HepG2 (cell line): ENCODE measurements at regions not wholly inside any gene's neighbourhood (a gene's known extent, or its start where the extent isn't known, plus 50 kb on each side); places are given as distances from the start of the nearest gene placed in this dataset.

Experiments
- ATAC-seq: fragments of 200-7000 bp; cut with Tn5 transposase; 3 replicates; pipeline ENCODE4 v1.9.1; 2020; ENCODE audit warnings: mild to moderate bottlenecking, moderate library complexity
- BruUV-seq: library from RNA; stranded (reverse); fragments of 400-500 nt; replicated peaks from 2 replicates; lab custom pipeline; 2021; lab: Mats Ljungman, UMichigan
- CTCF ChIA-PET: fragments of 300-600 bp; formaldehyde crosslinking; extraction: SDS; loops from one replicate; lab custom pipeline; 2021; ENCODE audit warnings: low total read pairs, inconsistent platforms, low intra/inter-chr PET ratio; lab: Yijun Ruan, JAX
- POLR2A ChIA-PET: fragments of 350-600 bp; sonication (Branson Sonifier 250); formaldehyde crosslinking; loops from one replicate; lab custom pipeline; 2020; ENCODE audit warnings: antibody characterized with exemption, inconsistent platforms; lab: Yijun Ruan, JAX
- DNase-seq: peaks from one replicate; pipeline ENCODE4 v3.0.0-alpha.2; 2015; ENCODE audit warnings: low spot score
- FAIRE-seq: peaks from 3 replicates; lab custom pipeline; 2011; peaks lifted over from hg19 to GRCh38; lab: Jason Lieb, UNC
- H2AFZ ChIP-seq: one replicate; pipeline ENCODE4 v1.6.1; 2011; ENCODE audit warnings: low read length, inconsistent platforms
- H3K27ac ChIP-seq: fragments of 300-600 bp; 3 replicates; pipeline ENCODE4 v1.8.0; 2011; ENCODE audit warnings: mixed run types, mild to moderate bottlenecking, mixed read lengths, low read length, inconsistent platforms; ENCODE audit not compliant: insufficient read depth; ENCODE audit errors: extremely low read length
- H3K27me3 ChIP-seq, 2 experiments: fragments of 200-600 bp in 1 of 2; 2 replicates in 1 of 2; 3 replicates in 1 of 2; pipeline versions ENCODE4 v1.6.0 to v1.8.0; 2011; ENCODE audit warnings: low read length in 2 of 2, mild to moderate bottlenecking in 2 of 2, moderate library complexity in 2 of 2, inconsistent platforms in 1 of 2; ENCODE audit not compliant: insufficient read depth in 2 of 2, control insufficient read depth in 1 of 2
- H3K36me3 ChIP-seq, 2 experiments: fragments of 200-600 bp in 1 of 2; replicated peaks in 1 of 2; 2 replicates in 1 of 2; 3 replicates in 1 of 2; pipeline versions ENCODE4 v1.5.1 to v1.8.0; 2011; ENCODE audit warnings: low read length in 2 of 2, inconsistent platforms in 1 of 2; ENCODE audit not compliant: insufficient read depth in 2 of 2, control insufficient read depth in 1 of 2
- H3K4me1 ChIP-seq: 2 replicates; pipeline ENCODE4 v1.5.1; 2012; ENCODE audit warnings: low read length, inconsistent platforms; ENCODE audit not compliant: insufficient read depth
- H3K4me2 ChIP-seq: 2 replicates; pipeline ENCODE4 v1.6.0; 2011; ENCODE audit warnings: low read depth, low read length, inconsistent platforms
- H3K4me3 ChIP-seq, 3 experiments: fragments of 200-600 bp in 1 of 3; sonication (generic), shearing (Covaris generic) in 1 of 3; replicated peaks in 1 of 3; 2 replicates each; pipeline ENCODE4 v1.5.1; 2011 to 2016; ENCODE audit warnings: low read length in 3 of 3, inconsistent platforms in 2 of 3, low read depth in 2 of 3, mild to moderate bottlenecking in 2 of 3, control low read depth in 1 of 3, mixed read lengths in 1 of 3; ENCODE audit not compliant: insufficient read depth in 1 of 3
- H3K79me2 ChIP-seq: one replicate; pipeline ENCODE4 v1.6.1; 2011; ENCODE audit warnings: low read length, inconsistent platforms; ENCODE audit not compliant: insufficient read depth
- H3K9ac ChIP-seq: 2 replicates; pipeline ENCODE4 v1.6.0; 2011; ENCODE audit warnings: mild to moderate bottlenecking, low read depth, low read length, inconsistent platforms; ENCODE audit not compliant: insufficient read depth
- H3K9me3 ChIP-seq: 2 replicates; pipeline ENCODE4 v1.5.1; 2012; ENCODE audit warnings: mild to moderate bottlenecking, low read length
- H4K20me1 ChIP-seq: 2 replicates; pipeline ENCODE4 v1.6.0; 2011; ENCODE audit warnings: inconsistent platforms, mild to moderate bottlenecking, low read length, moderate library complexity; ENCODE audit not compliant: insufficient read depth
- CBX1 ChIP-seq: IDR thresholded peaks from one replicate; pipeline ENCODE4 v1.6.1; 2016; ENCODE audit warnings: antibody characterized with exemption, low read depth
- ETV5 ChIP-seq: IDR thresholded peaks from 2 replicates; pipeline ENCODE4 v1.6.1; 2018; ENCODE audit warnings: missing biosample characterization, missing genetic modification reagents, inconsistent platforms, borderline replicate concordance
- NFYC ChIP-seq: IDR thresholded peaks from 2 replicates; pipeline ENCODE4 v1.6.1; 2016; ENCODE audit warnings: missing genetic modification reagents, missing compliant biosample characterization
- PBX2 ChIP-seq: IDR thresholded peaks from 2 replicates; pipeline ENCODE4 v1.6.1; 2016; ENCODE audit warnings: control low read depth
- STAT5B ChIP-seq: sonication (generic); formaldehyde crosslinking; IDR thresholded peaks from 2 replicates; pipeline ENCODE4 v1.4.0; 2020; ENCODE audit warnings: missing genetic modification reagents
- TBL1XR1 ChIP-seq: fragments of 150-350 bp; IDR thresholded peaks from 2 replicates; pipeline ENCODE4 v1.6.1; 2014; ENCODE audit warnings: borderline replicate concordance, low read length; ENCODE audit not compliant: partially characterized antibody
- ZBTB37 ChIP-seq: sonication (generic); formaldehyde crosslinking; IDR thresholded peaks from 2 replicates; pipeline ENCODE4 v1.4.0; 2020; ENCODE audit warnings: mild to moderate bottlenecking, missing genetic modification reagents
- ZFP1 ChIP-seq: IDR thresholded peaks from 2 replicates; pipeline ENCODE4 v1.6.1; 2016
- ZNF180 ChIP-seq: sonication (generic); formaldehyde crosslinking; IDR thresholded peaks from 2 replicates; pipeline ENCODE4 v1.4.0; 2020; ENCODE audit warnings: low read depth, missing genetic modification reagents, borderline replicate concordance
- ZNF326 ChIP-seq: sonication (generic); formaldehyde crosslinking; IDR thresholded peaks from 2 replicates; pipeline ENCODE4 v1.4.0; 2020; ENCODE audit warnings: missing genetic modification reagents, borderline replicate concordance
- ZNF441 ChIP-seq: sonication (generic); formaldehyde crosslinking; IDR thresholded peaks from 2 replicates; pipeline ENCODE4 v1.7.0; 2021; ENCODE audit warnings: missing genetic modification reagents, borderline replicate concordance
- ZNF619 ChIP-seq: sonication (generic); formaldehyde crosslinking; IDR thresholded peaks from 2 replicates; pipeline ENCODE4 v1.4.0; 2020; ENCODE audit warnings: mild to moderate bottlenecking, missing genetic modification reagents
- ZNF704 ChIP-seq: sonication (generic); formaldehyde crosslinking; IDR thresholded peaks from 2 replicates; pipeline ENCODE4 v1.8.1; 2023; ENCODE audit warnings: mild to moderate bottlenecking, inconsistent platforms, moderate library complexity, missing genetic modification reagents, borderline replicate concordance
- WGBS: methylation state at CpG from one replicate; pipeline ENCODE4 v1.1.6; 2017; ENCODE audit warnings: low lambda C conversion rate; 5-methylcytosine and 5-hydroxymethylcytosine counted together
- in situ Hi-C: cut with HindIII; loops from 2 replicates; pipeline ENCODE4 v1.10.0; 2017; ENCODE audit warnings: low pct_unique_long_range_greater_than_20kb; ENCODE audit not compliant: extremely low pct_ligation_motif_present
- intact Hi-C: fragments of 100-400 bp; cut with micrococcal nuclease; formaldehyde crosslinking; loops from one replicate; pipeline ENCODE4 v1.10.0; 2022; ENCODE audit not compliant: unreplicated experiment

GRCh38 chr13:73759434-73759833, 374.8 kb downstream of the KLF12 start:
- in situ Hi-C loops: loop anchor here (5.0 to 10.0 kb wide), 2 partner anchors 525 to 1458 kb away; no protein-coding TSS in a partner anchor
- no peaks in the 10 kb centered on the region for H3K79me2 ChIP-seq
- POLR2A ChIA-PET: no interaction called here
- no peak for TF ChIP-seq ZNF326 (CRISPR knock-in tag)
- TF ChIP-seq ZBTB37 (CRISPR knock-in tag): no peak
- no peak for TF ChIP-seq PBX2 (CRISPR knock-in tag)
- no peak for TF ChIP-seq ZNF180 (CRISPR knock-in tag)
- no peak for TF ChIP-seq ZFP1 (CRISPR knock-in tag)
- no peak for TF ChIP-seq TBL1XR1
- no peak for TF ChIP-seq STAT5B (CRISPR knock-in tag)
- no peak for TF ChIP-seq ETV5 (CRISPR knock-in tag)
- no peak for TF ChIP-seq ZNF704 (CRISPR knock-in tag)
- TF ChIP-seq NFYC (CRISPR knock-in tag): no peak
- TF ChIP-seq ZNF619 (CRISPR knock-in tag): no peak
- no peak for TF ChIP-seq CBX1
- TF ChIP-seq ZNF441 (CRISPR knock-in tag): no peak
- TF ChIP-seq, all 625 proteins: peak for 0
- ATAC-seq: no peak
- no peaks in the 10 kb centered on the region for H3K36me3 ChIP-seq
- H3K4me1 ChIP-seq: no peaks in the 10 kb centered on the region
- H2AFZ ChIP-seq: no peak overlapping the region
- no peak for FAIRE-seq
- no peak for DNase-seq
- CTCF ChIA-PET: no interaction called here
- no peak overlapping the region for H3K4me3 ChIP-seq
- no peak overlapping the region for H3K9ac ChIP-seq
- H4K20me1 ChIP-seq: no peaks in the 10 kb centered on the region
- no peaks in the 10 kb centered on the region for H3K9me3 ChIP-seq
- H3K4me2 ChIP-seq: no peak overlapping the region
- BruUV-seq: no TSS peak
- intact Hi-C loops: loop anchor here (10.0 kb wide), 1 partner anchor 455 kb away; no protein-coding TSS in a partner anchor
- no peaks in the 10 kb centered on the region for H3K27me3 ChIP-seq
- no peak overlapping the region for H3K27ac ChIP-seq
- 67% methylated on average over 5 of the region's 5 CpGs for WGBS
